Fibroblast of mammary gland (primary cell): ENCODE measurements at regions not wholly inside any gene's neighbourhood (a gene's known extent, or its start where the extent isn't known, plus 50 kb on each side); places are given as distances from the start of the nearest gene placed in this dataset.

ENCODE experiments used
- DNase-seq: peaks from one replicate; pipeline ENCODE4 v3.0.0-alpha.2; 2010; ENCODE audit warnings: low read depth
- H3K4me3 ChIP-seq: 2 replicates; pipeline ENCODE4 v1.5.1; 2011; ENCODE audit warnings: low read depth, mild to moderate bottlenecking, low read length, moderate library complexity; ENCODE audit not compliant: control insufficient read depth
- TF ChIP-seq, protein P1 (sequence below): conservative IDR thresholded peaks from 2 replicates; pipeline ENCODE4 v1.5.1; 2011; ENCODE audit warnings: low read depth, low read length, inconsistent platforms; ENCODE audit not compliant: control insufficient read depth, insufficient read depth

DNA sequence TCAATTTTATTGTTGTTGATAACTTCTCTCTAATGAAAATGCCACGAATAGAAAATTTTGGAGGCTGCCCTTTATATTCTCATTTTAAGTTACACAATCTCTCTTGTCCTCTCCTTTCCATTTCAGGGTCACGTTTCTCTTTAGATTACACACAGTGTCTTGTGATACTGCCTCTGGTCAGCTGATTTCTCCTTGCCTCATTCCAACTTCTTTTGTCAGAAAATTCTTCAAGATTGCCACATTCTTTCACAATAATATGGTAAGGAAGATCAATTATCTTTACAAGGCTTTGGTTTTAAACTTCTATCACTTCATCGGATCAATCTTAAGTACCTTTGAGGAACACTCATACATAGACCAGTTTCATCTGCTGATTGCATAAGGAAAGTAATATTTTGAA is 370.3 kb downstream of the RFPL4B start:
- DNase-seq: peak; percentile 49
- TF ChIP-seq, protein P1, sequence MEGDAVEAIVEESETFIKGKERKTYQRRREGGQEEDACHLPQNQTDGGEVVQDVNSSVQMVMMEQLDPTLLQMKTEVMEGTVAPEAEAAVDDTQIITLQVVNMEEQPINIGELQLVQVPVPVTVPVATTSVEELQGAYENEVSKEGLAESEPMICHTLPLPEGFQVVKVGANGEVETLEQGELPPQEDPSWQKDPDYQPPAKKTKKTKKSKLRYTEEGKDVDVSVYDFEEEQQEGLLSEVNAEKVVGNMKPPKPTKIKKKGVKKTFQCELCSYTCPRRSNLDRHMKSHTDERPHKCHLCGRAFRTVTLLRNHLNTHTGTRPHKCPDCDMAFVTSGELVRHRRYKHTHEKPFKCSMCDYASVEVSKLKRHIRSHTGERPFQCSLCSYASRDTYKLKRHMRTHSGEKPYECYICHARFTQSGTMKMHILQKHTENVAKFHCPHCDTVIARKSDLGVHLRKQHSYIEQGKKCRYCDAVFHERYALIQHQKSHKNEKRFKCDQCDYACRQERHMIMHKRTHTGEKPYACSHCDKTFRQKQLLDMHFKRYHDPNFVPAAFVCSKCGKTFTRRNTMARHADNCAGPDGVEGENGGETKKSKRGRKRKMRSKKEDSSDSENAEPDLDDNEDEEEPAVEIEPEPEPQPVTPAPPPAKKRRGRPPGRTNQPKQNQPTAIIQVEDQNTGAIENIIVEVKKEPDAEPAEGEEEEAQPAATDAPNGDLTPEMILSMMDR: no peak
- no peak overlapping the region for H3K4me3 ChIP-seq

GRCh38 chr6:112717856-112718255 is 370.7 kb downstream of the RFPL4B start:
- TF ChIP-seq, protein P1: no peak
- DNase-seq: peak; percentile 1
- no peak overlapping the region for H3K4me3 ChIP-seq

- H3K4me3 ChIP-seq: no peak overlapping the region
- DNase-seq: no peak
- TF ChIP-seq, protein P1: no peak
Measured at GRCh38 chr6:112725541-112726085, 378.5 kb downstream of the RFPL4B start.

GRCh38 chr6:112735129-112735528 is 388.0 kb downstream of the RFPL4B start:
- DNase-seq: no peak
- H3K4me3 ChIP-seq: no peak overlapping the region
- TF ChIP-seq, protein P1: no peak

DNA sequence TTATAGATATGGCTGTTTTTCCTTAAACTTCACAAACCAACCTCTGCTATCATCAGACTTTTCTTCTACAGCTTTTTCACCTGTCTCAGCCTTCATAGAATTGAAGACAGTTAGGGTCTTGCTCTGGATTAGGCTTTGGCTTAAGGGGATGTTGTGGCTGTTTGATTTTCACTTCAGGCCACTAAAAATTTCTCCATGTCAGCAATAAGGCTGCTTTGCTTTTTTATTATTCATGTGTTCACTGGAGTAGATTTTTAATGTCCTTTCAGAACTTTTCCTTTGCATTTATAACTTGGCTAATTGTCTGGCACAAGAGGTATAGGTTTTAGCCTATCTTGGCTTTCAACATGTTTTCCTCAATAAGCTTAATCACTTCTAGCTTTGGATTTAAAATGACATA is 392.6 kb downstream of the RFPL4B start:
- TF ChIP-seq, protein P1: no peak
- no peak overlapping the region for H3K4me3 ChIP-seq
- DNase-seq: no peak

DNA sequence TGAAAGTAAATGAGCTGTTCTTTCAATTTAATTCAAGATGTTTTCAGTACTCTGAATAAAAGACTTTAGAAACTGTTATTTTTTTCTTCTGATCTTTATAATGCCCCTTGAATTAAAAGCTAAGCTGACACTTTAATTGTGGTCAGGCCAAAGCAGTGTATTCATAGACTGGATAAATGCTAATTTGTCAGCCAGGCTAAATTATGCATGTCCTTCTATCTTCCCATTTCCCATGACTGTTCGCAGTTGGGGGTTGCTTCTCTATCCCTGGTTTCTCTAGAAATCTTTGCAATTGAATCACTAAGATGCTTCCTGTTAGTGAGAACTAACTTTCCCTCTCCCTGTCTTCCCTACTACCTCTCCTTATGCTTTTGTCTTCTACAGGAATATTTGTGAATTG is 396.2 kb downstream of the RFPL4B start:
- DNase-seq: no peak
- TF ChIP-seq, protein P1: no peak

DNA sequence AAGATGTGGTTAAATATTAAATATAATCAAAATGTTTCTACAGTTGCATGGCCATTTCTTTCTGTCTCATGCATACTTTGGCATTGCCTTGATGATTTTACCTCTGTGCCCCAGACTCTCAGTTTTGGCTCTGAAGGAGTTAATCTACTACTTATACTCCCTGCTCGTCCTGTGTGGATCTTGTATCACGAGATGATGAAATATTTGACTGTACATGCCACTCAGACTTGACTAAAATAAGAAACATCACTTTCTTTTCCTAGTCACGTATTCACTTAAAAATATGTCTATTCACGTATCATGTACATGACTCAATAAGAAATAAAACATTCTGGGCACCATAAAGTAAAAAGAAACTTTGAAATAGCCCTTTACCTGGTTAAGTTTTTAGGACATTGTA is 397.7 kb downstream of the RFPL4B start:
- no peak overlapping the region for H3K4me3 ChIP-seq
- DNase-seq: no peak
- TF ChIP-seq, protein P1: no peak

More for the DNA sequence above, 396.2 kb downstream of the RFPL4B start:
- H3K4me3 ChIP-seq: no peak overlapping the region
